K562 (cell line): ENCODE measurements at regions not wholly inside any gene's neighbourhood (a gene's known extent, or its start where the extent isn't known, plus 50 kb on each side); places are given as distances from the start of the nearest gene placed in this dataset.

Experiments used
- ATAC-seq: fragments of 200-7000 bp; cut with Tn5 transposase; 3 replicates; pipeline ENCODE4 v1.9.1; 2020; ENCODE audit warnings: moderate library complexity
- BruUV-seq: library from RNA; stranded (reverse); fragments of 400-500 nt; replicated peaks from 2 replicates; lab custom pipeline; 2021; lab: Mats Ljungman, UMichigan
- CTCF ChIA-PET: fragments of 300-600 bp; formaldehyde crosslinking; extraction: SDS; loops from one replicate; lab custom pipeline; 2021; ENCODE audit warnings: low intra/inter-chr PET ratio; lab: Yijun Ruan, JAX
- POLR2A ChIA-PET: fragments of 300-600, 350-650 bp; sonication (Branson Sonifier 250); formaldehyde crosslinking; extraction: SDS; loops from one replicate; lab custom pipeline; 2021; ENCODE audit warnings: antibody characterized with exemption, inconsistent platforms; lab: Yijun Ruan, JAX
- DNase-seq, 4 experiments: peaks; one replicate each; pipeline versions ENCODE4 v3.0.0 to v3.0.0-alpha.2; 2011 to 2018; ENCODE audit warnings: low spot score in 3 of 4, mixed read lengths in 3 of 4; ENCODE audit errors: extremely low read depth in 1 of 4
- FAIRE-seq: peaks from 2 replicates; lab custom pipeline; 2011; peaks lifted over from hg19 to GRCh38; lab: Jason Lieb, UNC
- H2AFZ ChIP-seq: 2 replicates; pipeline ENCODE4 v1.6.0; 2011; ENCODE audit warnings: low read depth, low read length, control low read depth, inconsistent platforms
- H3K27ac ChIP-seq: fragments of 200-600 bp; 3 replicates; pipeline ENCODE4 v1.8.0; 2011; ENCODE audit warnings: low read depth, mild to moderate bottlenecking, control low read depth, inconsistent platforms, low read length, moderate library complexity, mixed read lengths; ENCODE audit errors: extremely low read depth
- H3K27me3 ChIP-seq, 2 experiments: fragments of 300-600 bp in 1 of 2; 2 replicates in 1 of 2; 3 replicates in 1 of 2; pipeline versions ENCODE4 v1.6.0 to v1.8.0; 2011; ENCODE audit warnings: inconsistent platforms in 2 of 2, low read length in 2 of 2, mild to moderate bottlenecking in 1 of 2, mixed read lengths in 1 of 2, moderate library complexity in 1 of 2; ENCODE audit not compliant: control insufficient read depth in 2 of 2, insufficient read depth in 2 of 2
- H3K36me3 ChIP-seq: fragments of 300-600 bp; 3 replicates; pipeline ENCODE4 v1.8.0; 2011; ENCODE audit warnings: mild to moderate bottlenecking, low read length, inconsistent platforms; ENCODE audit not compliant: control insufficient read depth, insufficient read depth
- H3K4me1 ChIP-seq, 2 experiments: fragments of 200-600 bp in 1 of 2; replicated peaks in 1 of 2; 2 replicates in 1 of 2; 3 replicates in 1 of 2; pipeline versions ENCODE4 v1.5.1 to v1.8.0; 2011; ENCODE audit warnings: inconsistent platforms in 2 of 2, low read length in 2 of 2, mild to moderate bottlenecking in 1 of 2, mixed read lengths in 1 of 2, moderate library complexity in 1 of 2; ENCODE audit not compliant: control insufficient read depth in 2 of 2, insufficient read depth in 2 of 2
- H3K4me2 ChIP-seq: 2 replicates; pipeline ENCODE4 v1.6.1; 2011; ENCODE audit warnings: low read length, control low read depth, inconsistent platforms, mixed read lengths; ENCODE audit not compliant: insufficient read depth
- H3K4me3 ChIP-seq: fragments of 200-600 bp; sonication (generic), shearing (Covaris generic); 2 replicates; pipeline ENCODE4 v1.5.1; 2016; ENCODE audit warnings: control low read depth, inconsistent platforms
- H3K79me2 ChIP-seq: fragments of 200-600 bp; 3 replicates; pipeline ENCODE4 v1.8.0; 2011; ENCODE audit warnings: low read length, inconsistent platforms; ENCODE audit not compliant: control insufficient read depth, insufficient read depth
- H3K9ac ChIP-seq, 2 experiments: 2 replicates each; pipeline versions ENCODE4 v1.6.0 to v1.6.1; 2011; ENCODE audit warnings: low read depth in 2 of 2, low read length in 2 of 2, control low read depth in 1 of 2, inconsistent platforms in 1 of 2, mild to moderate bottlenecking in 1 of 2, mixed read lengths in 1 of 2; ENCODE audit not compliant: insufficient read depth in 1 of 2
- H3K9me1 ChIP-seq: one replicate; pipeline ENCODE4 v1.6.0; 2011; ENCODE audit warnings: inconsistent platforms, mild to moderate bottlenecking, low read length, moderate library complexity; ENCODE audit not compliant: control insufficient read depth, insufficient read depth
- H3K9me3 ChIP-seq: replicated peaks from 2 replicates; pipeline ENCODE4 v1.5.1; 2011; ENCODE audit warnings: low read depth, low read length, inconsistent platforms; ENCODE audit not compliant: control insufficient read depth, insufficient read depth
- H4K20me1 ChIP-seq: replicated peaks from 2 replicates; pipeline ENCODE4 v1.6.1; 2011; ENCODE audit warnings: low read length, inconsistent platforms, mixed read lengths; ENCODE audit not compliant: control insufficient read depth, insufficient read depth
- BCLAF1 ChIP-seq, 2 experiments: fragments of 450-650 bp in 1 of 2; IDR thresholded peaks; 2 replicates each; pipeline ENCODE4 v1.6.1; 2011 to 2017; ENCODE audit warnings: low read depth in 2 of 2, antibody characterized with exemption in 1 of 2, borderline replicate concordance in 1 of 2, low read length in 1 of 2, mild to moderate bottlenecking in 1 of 2, mixed read lengths in 1 of 2; ENCODE audit not compliant: control insufficient read depth in 1 of 2
- KAT2B ChIP-seq: IDR thresholded peaks from one replicate; pipeline ENCODE4 v1.6.1; 2012; ENCODE audit warnings: low read depth, mild to moderate bottlenecking, control low read depth, inconsistent platforms, low read length, moderate library complexity
- KAT8 ChIP-seq: fragments of 450-650 bp; IDR thresholded peaks from 2 replicates; pipeline ENCODE4 v1.6.1; 2016; ENCODE audit warnings: low read depth, mild to moderate bottlenecking
- KDM2B ChIP-seq: fragments of 250-450 bp; sonication (Bioruptor Pico); IDR thresholded peaks from 2 replicates; pipeline ENCODE4 v1.8.0; 2021; ENCODE audit warnings: mild to moderate bottlenecking, moderate library complexity
- NR2C1 ChIP-seq, 2 experiments: fragments of 450-650 bp; IDR thresholded peaks; 2 replicates each; pipeline ENCODE4 v1.6.1; 2017; ENCODE audit warnings: mild to moderate bottlenecking in 2 of 2, antibody characterized with exemption in 1 of 2, inconsistent platforms in 1 of 2, missing compliant biosample characterization in 1 of 2, missing genetic modification characterization in 1 of 2
- XRCC5 ChIP-seq: fragments of 200-400 bp; formaldehyde crosslinking; IDR thresholded peaks from 2 replicates; pipeline ENCODE4 v1.6.1; 2017; ENCODE audit warnings: low read depth, mild to moderate bottlenecking, low read length
- ZNF639 ChIP-seq, 2 experiments: fragments of 200-800 bp in 1 of 2; sonication (Bioruptor generic) in 1 of 2; sonication (generic) in 1 of 2; formaldehyde crosslinking in 1 of 2; IDR thresholded peaks in 1 of 2; conservative IDR thresholded peaks in 1 of 2; 2 replicates each; pipeline versions ENCODE4 v1.5.0 to v1.6.1; 2016 to 2020; ENCODE audit warnings: missing compliant biosample characterization in 1 of 2, missing genetic modification characterization in 1 of 2, missing genetic modification reagents in 1 of 2
- WGBS: fragments of 100-300 bp; shearing (Covaris generic); methylation state at CpG from one replicate; pipeline ENCODE4 v1.1.6; 2016; ENCODE audit warnings: low coverage, mixed read lengths; ENCODE audit not compliant: insufficient coverage; ENCODE audit errors: missing lambda C conversion rate; 5-methylcytosine and 5-hydroxymethylcytosine counted together
- in situ Hi-C: fragments of 300-500 bp; cut with MboI; formaldehyde crosslinking; loops from 4 replicates; pipeline ENCODE4 v1.15.0; 2018; ENCODE audit warnings: inconsistent platforms, mixed read lengths
- intact Hi-C: fragments of 100-400 bp; cut with micrococcal nuclease; formaldehyde crosslinking; loops from 2 replicates; pipeline ENCODE4 v1.14.2; 2022

- TF ChIP-seq BCLAF1 (IDR thresholded peaks at IDR 0.05; ENCODE audit: borderline replicate concordance in 1 of 2, control insufficient read depth in 1 of 2, low read depth in 2 of 2, low read length in 1 of 2) (no peak), KAT2B (no peak), KAT8 (no peak)
These were observed 78.4 kb upstream of the FUT8 start (continued) for GRCh38 chr14:65333943-65334687.

- POLR2A ChIA-PET = interaction anchor here (0.7 to 1.7 kb wide), 2 partner anchors 8 to 27 kb away, joined by 3 to 4 read pairs; no protein-coding TSS in a partner anchor
- H3K4me2 ChIP-seq = no peak overlapping the region
- H3K79me2 ChIP-seq = no peaks in the 10 kb centered on the region
- H3K4me1 ChIP-seq = no peaks in the 10 kb centered on the region; a peak in 1 of 5 replicates
- no peaks in the 10 kb centered on the region for H4K20me1 ChIP-seq
- DNase-seq = no peak
- no peak for TF ChIP-seq KDM2B
- TF ChIP-seq ZNF639 (CRISPR knock-in tag; conservative IDR thresholded peaks at IDR 0.05 in 1 of 2, IDR thresholded peaks at IDR 0.05 in 1 of 2) = 0 out of 4 replicates have a peak, but pooled peaks of 1 of the 2 experiments have one; percentile 35
- no peak for TF ChIP-seq XRCC5
- no peak for TF ChIP-seq NR2C1 (IDR thresholded peaks at IDR 0.05)
- TF ChIP-seq NR2C1 (tag; IDR thresholded peaks at IDR 0.05) = peak; percentile 35; the same call in 1 of the 2 replicates
- TF ChIP-seq, all 486 proteins: peak for 2
- Histone ChIP-seq H3K4me3 (no peak overlapping the region), H3K9me3 (no peaks in the 10 kb centered on the region), H3K27me3 (no peaks in the 10 kb centered on the region), H3K9me1 (no peaks in the 10 kb centered on the region), H3K27ac (no peak overlapping the region), H3K36me3 (no peaks in the 10 kb centered on the region), H2AFZ (0 out of 2 replicates have a peak overlapping the region, but pooled peaks have one; percentile 23), H3K9ac (no peak overlapping the region)
- BruUV-seq = no TSS peak
- CTCF ChIA-PET = no interaction called here
- in situ Hi-C loops = no loop called here
- 22% methylated on average over 8 of the region's 8 CpGs for WGBS
- intact Hi-C loops = no loop called here
- ATAC-seq (no peak), FAIRE-seq (no peak)
These were observed 77.6 kb upstream of the FUT8 start for GRCh38 chr14:65334765-65335410.
